IMR-90 (cell line): ENCODE measurements at regions not wholly inside any gene's neighbourhood (a gene's known extent, or its start where the extent isn't known, plus 50 kb on each side); places are given as distances from the start of the nearest gene placed in this dataset.

Experiments
- ATAC-seq: fragments of 200-7000 bp; cut with Tn5 transposase; 2 replicates; pipeline ENCODE4 v1.9.1; 2020; ENCODE audit warnings: low read depth, mild to moderate bottlenecking, moderate library complexity
- BruUV-seq: library from RNA; stranded (reverse); fragments of 400-500 nt; replicated peaks from 2 replicates; lab custom pipeline; 2021; lab: Mats Ljungman, UMichigan
- CTCF ChIA-PET: fragments of 300-600 bp; formaldehyde crosslinking; extraction: SDS; loops from one replicate; lab custom pipeline; 2021; ENCODE audit warnings: antibody characterized with exemption; lab: Yijun Ruan, JAX
- POLR2A ChIA-PET: fragments of 300-600 bp; sonication (Branson Sonifier 250); formaldehyde crosslinking; loops from one replicate; lab custom pipeline; 2022; ENCODE audit warnings: antibody characterized with exemption; ENCODE audit not compliant: unreplicated experiment; lab: Charles Lee
- DNase-seq: peaks from one replicate; pipeline ENCODE4 v3.0.0; 2013
- H2AFZ ChIP-seq: replicated peaks from 2 replicates; pipeline ENCODE3; 2013; ENCODE audit warnings: low read length, mild to moderate bottlenecking; ENCODE audit not compliant: poor library complexity
- H2AK5ac ChIP-seq: 2 replicates; pipeline ENCODE4 v1.6.1; 2013; ENCODE audit warnings: low read depth, low read length, inconsistent platforms
- H2AK9ac ChIP-seq: replicated peaks from 2 replicates; pipeline ENCODE3; 2013; ENCODE audit warnings: mild to moderate bottlenecking, low read depth, low read length, moderate library complexity; ENCODE audit not compliant: poor library complexity
- H2BK120ac ChIP-seq: 2 replicates; pipeline ENCODE4 v1.6.1; 2013; ENCODE audit warnings: low read depth, low read length, inconsistent platforms
- H2BK15ac ChIP-seq: 3 replicates; pipeline ENCODE4 v1.6.1; 2013; ENCODE audit warnings: low read depth, low read length, inconsistent platforms
- H2BK20ac ChIP-seq: 2 replicates; pipeline ENCODE4 v1.6.1; 2013; ENCODE audit warnings: low read depth, mild to moderate bottlenecking, inconsistent platforms, low read length, moderate library complexity
- H2BK5ac ChIP-seq: 2 replicates; pipeline ENCODE4 v1.6.1; 2013; ENCODE audit warnings: mild to moderate bottlenecking, low read depth, low read length, inconsistent platforms; ENCODE audit not compliant: poor library complexity, severe bottlenecking
- H3K14ac ChIP-seq: replicated peaks from 2 replicates; pipeline ENCODE4 v1.6.1; 2013; ENCODE audit warnings: low read depth, low read length, inconsistent platforms
- H3K18ac ChIP-seq: 2 replicates; pipeline ENCODE4 v1.6.1; 2013; ENCODE audit warnings: low read depth, low read length, control low read depth
- H3K23ac ChIP-seq: 2 replicates; pipeline ENCODE4 v1.6.1; 2013; ENCODE audit warnings: low read depth, low read length, inconsistent platforms
- H3K27ac ChIP-seq: 2 replicates; pipeline ENCODE4 v1.5.1; 2013; ENCODE audit warnings: mild to moderate bottlenecking, control low read depth, low read length; ENCODE audit not compliant: insufficient read depth
- H3K27me3 ChIP-seq: 2 replicates; pipeline ENCODE4 v1.6.1; 2013; ENCODE audit warnings: low read length; ENCODE audit not compliant: control insufficient read depth, insufficient read depth
- H3K36me3 ChIP-seq: 2 replicates; pipeline ENCODE4 v1.6.1; 2013; ENCODE audit warnings: low read length, mixed read lengths; ENCODE audit not compliant: control insufficient read depth, insufficient read depth
- H3K4ac ChIP-seq: 2 replicates; pipeline ENCODE4 v1.6.1; 2013; ENCODE audit warnings: low read depth, low read length, inconsistent platforms
- H3K4me1 ChIP-seq: 2 replicates; pipeline ENCODE4 v1.6.1; 2013; ENCODE audit warnings: low read length, mixed read lengths; ENCODE audit not compliant: control insufficient read depth, insufficient read depth
- H3K4me2 ChIP-seq: 2 replicates; pipeline ENCODE4 v1.6.1; 2013; ENCODE audit warnings: low read depth, mild to moderate bottlenecking, control low read depth, low read length, moderate library complexity
- H3K4me3 ChIP-seq: 2 replicates; pipeline ENCODE4 v1.5.1; 2013; ENCODE audit warnings: low read depth, mild to moderate bottlenecking, control low read depth, low read length, moderate library complexity; ENCODE audit not compliant: insufficient read depth
- H3K56ac ChIP-seq: 2 replicates; pipeline ENCODE4 v1.6.1; 2013; ENCODE audit warnings: low read length, inconsistent platforms; ENCODE audit not compliant: insufficient read depth; ENCODE audit errors: extremely low read depth
- H3K79me1 ChIP-seq, 2 experiments: 2 replicates each; pipeline ENCODE4 v1.6.1; 2013; ENCODE audit warnings: low read length in 2 of 2, inconsistent platforms in 1 of 2, low read depth in 1 of 2
- H3K9ac ChIP-seq: 2 replicates; pipeline ENCODE4 v1.6.1; 2013; ENCODE audit warnings: low read depth, low read length, control low read depth
- H3K9me1 ChIP-seq: 2 replicates; pipeline ENCODE4 v1.6.1; 2013; ENCODE audit warnings: low read length, inconsistent platforms; ENCODE audit not compliant: insufficient read depth
- H3K9me3 ChIP-seq: 2 replicates; pipeline ENCODE4 v1.6.1; 2013; ENCODE audit warnings: low read length; ENCODE audit not compliant: control insufficient read depth, insufficient read depth
- H4K20me1 ChIP-seq: 2 replicates; pipeline ENCODE4 v1.6.1; 2013; ENCODE audit warnings: low read length, inconsistent platforms; ENCODE audit not compliant: insufficient read depth
- H4K5ac ChIP-seq: 2 replicates; pipeline ENCODE4 v1.6.1; 2013; ENCODE audit warnings: mild to moderate bottlenecking, low read depth, low read length, control low read depth
- H4K8ac ChIP-seq, 2 experiments: 2 replicates each; pipeline ENCODE4 v1.6.1; 2013; ENCODE audit warnings: low read depth in 2 of 2, low read length in 2 of 2, control low read depth in 1 of 2, inconsistent platforms in 1 of 2
- H4K91ac ChIP-seq: 2 replicates; pipeline ENCODE4 v1.6.1; 2013; ENCODE audit warnings: low read depth, low read length, inconsistent platforms; ENCODE audit not compliant: insufficient read depth
- CEBPB ChIP-seq: IDR thresholded peaks from 2 replicates; pipeline ENCODE4 v1.6.1; 2012; ENCODE audit warnings: low read depth, low read length, improper control_type of control experiment
- CHD1 ChIP-seq: IDR thresholded peaks from 2 replicates; pipeline ENCODE4 v1.6.1; 2012; ENCODE audit warnings: low read depth, low read length, improper control_type of control experiment
- CTCF ChIP-seq: conservative IDR thresholded peaks from 2 replicates; pipeline ENCODE4 v1.5.1; 2012; ENCODE audit warnings: mild to moderate bottlenecking, low read depth, low read length, improper control_type of control experiment
- ELK1 ChIP-seq: fragments of 150-350 bp; IDR thresholded peaks from 2 replicates; pipeline ENCODE4 v1.6.1; 2016; ENCODE audit warnings: low read depth, mild to moderate bottlenecking, low read length, moderate library complexity, borderline replicate concordance
- FOS ChIP-seq: fragments of 150-350 bp; IDR thresholded peaks from 2 replicates; pipeline ENCODE4 v1.6.1; 2016; ENCODE audit warnings: low read depth, low read length
- MAFK ChIP-seq: IDR thresholded peaks from 2 replicates; pipeline ENCODE4 v1.6.1; 2012; ENCODE audit warnings: low read depth, low read length, improper control_type of control experiment
- MAZ ChIP-seq: IDR thresholded peaks from 2 replicates; pipeline ENCODE4 v1.6.1; 2012; ENCODE audit warnings: low read depth, mild to moderate bottlenecking, low read length, improper control_type of control experiment, moderate library complexity, borderline replicate concordance
- MXI1 ChIP-seq: IDR thresholded peaks from 2 replicates; pipeline ENCODE4 v1.6.1; 2012; ENCODE audit warnings: low read depth, mild to moderate bottlenecking, low read length, moderate library complexity, borderline replicate concordance
- NFE2L2 ChIP-seq: fragments of 150-350 bp; IDR thresholded peaks from 2 replicates; pipeline ENCODE4 v1.6.1; 2016; ENCODE audit warnings: low read depth, mild to moderate bottlenecking, low read length
- POLR2A ChIP-seq: IDR thresholded peaks from 2 replicates; pipeline ENCODE4 v1.6.1; 2012; ENCODE audit warnings: mild to moderate bottlenecking, low read depth, low read length
- RAD21 ChIP-seq: IDR thresholded peaks from 2 replicates; pipeline ENCODE4 v1.6.1; 2012; ENCODE audit warnings: low read length, improper control_type of control experiment
- RCOR1 ChIP-seq: IDR thresholded peaks from 2 replicates; pipeline ENCODE4 v1.6.1; 2012; ENCODE audit warnings: mild to moderate bottlenecking, low read length, improper control_type of control experiment; ENCODE audit not compliant: insufficient replicate concordance
- RFX5 ChIP-seq: IDR thresholded peaks from 2 replicates; pipeline ENCODE4 v1.8.0; 2012; ENCODE audit warnings: low read depth, mild to moderate bottlenecking, low read length, moderate library complexity
- SMC3 ChIP-seq: fragments of 150-350 bp; IDR thresholded peaks from 2 replicates; pipeline ENCODE4 v1.6.1; 2016; ENCODE audit warnings: low read depth, mild to moderate bottlenecking, antibody characterized with exemption, low read length, moderate library complexity
- WGBS, 2 experiments: methylation state at CpG; one replicate each; pipeline versions ENCODE4 v1.1.5 to v1.1.7; 2013; ENCODE audit warnings: missing lambda C conversion rate in 2 of 2; ENCODE audit not compliant: insufficient read length in 1 of 2; ENCODE audit errors: extremely low coverage in 2 of 2; 5-methylcytosine and 5-hydroxymethylcytosine counted together
- dilution Hi-C: fragments of 300-500 bp; cut with HindIII; formaldehyde crosslinking; loops from one replicate; pipeline ENCODE4 v1.14.3; 2018; ENCODE audit warnings: low sequenced_read_pairs; ENCODE audit not compliant: unreplicated experiment
- in situ Hi-C: fragments of 300-500 bp; cut with MboI; formaldehyde crosslinking; loops from 3 replicates; pipeline ENCODE4 v1.14.3; 2019; ENCODE audit warnings: low sequenced_read_pairs, inconsistent platforms, mixed read lengths
- intact Hi-C: fragments of 100-400 bp; cut with micrococcal nuclease; formaldehyde crosslinking; loops from 2 replicates; pipeline ENCODE4 v1.10.0; 2022
- TF ChIP-seq, protein P1 (sequence below): fragments of 150-350 bp; IDR thresholded peaks from 2 replicates; pipeline ENCODE4 v1.6.1; 2017; ENCODE audit warnings: mild to moderate bottlenecking, antibody characterized with exemption, low read length, low read depth

DNA sequence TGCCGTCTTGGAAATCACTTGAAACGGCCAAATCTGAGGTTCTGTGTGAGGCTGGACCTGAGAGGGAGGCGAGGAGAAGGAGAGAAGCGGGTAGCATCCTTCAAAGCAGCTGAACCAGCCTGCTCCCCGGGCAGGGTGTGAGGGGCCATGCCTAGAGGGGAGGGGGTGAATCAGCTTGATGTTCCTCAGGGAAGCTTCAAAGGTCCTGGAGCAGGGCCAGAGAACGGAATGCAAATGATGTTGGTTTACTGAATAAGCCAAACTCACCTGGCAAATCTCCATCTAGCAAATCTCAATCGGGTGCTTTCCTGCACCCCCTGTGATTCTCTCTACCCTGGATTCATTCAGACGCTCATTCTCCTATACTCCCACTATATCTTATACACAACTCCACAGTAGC lies 226.9 kb downstream of the WDR11 start (continued):
- TF ChIP-seq NFE2L2, result no peak
- TF ChIP-seq MAFK, result no peak
- no peak for TF ChIP-seq POLR2A
- no peak for TF ChIP-seq FOS

GRCh38 chr10:121078672-121079102 lies 227.5 kb downstream of the WDR11 start:
- no peak overlapping the region for H3K56ac ChIP-seq
- H2AK5ac ChIP-seq, result no peak overlapping the region
- 38% methylated on average over 6 of the region's 8 CpGs; no CpG with 5 or more reads in 1 of the 2 experiments for WGBS, 2 experiments
- no TSS peak for BruUV-seq
- ChIA-PET CTCF (no interaction called here), POLR2A (no interaction called here)
- DNase-seq, result no peak
- no peak overlapping the region for H2AK9ac ChIP-seq
- dilution Hi-C loops (no loop called here), in situ Hi-C loops (no loop called here), intact Hi-C loops (no loop called here)
- H3K14ac ChIP-seq, result no peak overlapping the region
- no peak overlapping the region for H3K4me2 ChIP-seq
- no peak overlapping the region for H4K91ac ChIP-seq
- peaks cover 42% of the 10 kb centered on the region for H3K9me3 ChIP-seq
- no peak for ATAC-seq
- no peaks in the 10 kb centered on the region for H3K4me1 ChIP-seq
- H3K4ac ChIP-seq, result no peak overlapping the region
- no peak overlapping the region for H3K9ac ChIP-seq
- H2AFZ ChIP-seq, result no peak overlapping the region
- no peaks in the 10 kb centered on the region for H3K79me1 ChIP-seq
- no peaks in the 10 kb centered on the region for H3K9me1 ChIP-seq
- no peak overlapping the region for H2BK5ac ChIP-seq
- H3K27me3 ChIP-seq, result no peaks in the 10 kb centered on the region
- H4K8ac ChIP-seq, result no peak overlapping the region
- no peak overlapping the region for H3K18ac ChIP-seq
- no peak overlapping the region for H4K5ac ChIP-seq
- H3K23ac ChIP-seq, result no peak overlapping the region
- H2BK20ac ChIP-seq, result no peak overlapping the region
- no peaks in the 10 kb centered on the region for H4K20me1 ChIP-seq
- no peak overlapping the region for H3K27ac ChIP-seq
- H3K4me3 ChIP-seq, result no peak overlapping the region
- H2BK120ac ChIP-seq, result no peak overlapping the region
- H2BK15ac ChIP-seq, result no peak overlapping the region
- H3K36me3 ChIP-seq, result no peaks in the 10 kb centered on the region
- TF ChIP-seq ELK1 (no peak), SMC3 (no peak), FOS (no peak), MXI1 (no peak), CHD1 (no peak), MAFK (no peak), NFE2L2 (no peak), RFX5 (no peak), MAZ (no peak), POLR2A (no peak), RCOR1 (no peak), CTCF (no peak), RAD21 (no peak), CEBPB (no peak)
- TF ChIP-seq, protein P1, sequence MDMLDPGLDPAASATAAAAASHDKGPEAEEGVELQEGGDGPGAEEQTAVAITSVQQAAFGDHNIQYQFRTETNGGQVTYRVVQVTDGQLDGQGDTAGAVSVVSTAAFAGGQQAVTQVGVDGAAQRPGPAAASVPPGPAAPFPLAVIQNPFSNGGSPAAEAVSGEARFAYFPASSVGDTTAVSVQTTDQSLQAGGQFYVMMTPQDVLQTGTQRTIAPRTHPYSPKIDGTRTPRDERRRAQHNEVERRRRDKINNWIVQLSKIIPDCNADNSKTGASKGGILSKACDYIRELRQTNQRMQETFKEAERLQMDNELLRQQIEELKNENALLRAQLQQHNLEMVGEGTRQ, result no peak
